ENCODE measurements at regions not wholly inside any gene's neighbourhood (a gene's known extent, or its start where the extent isn't known, plus 50 kb on each side); places are given as distances from the start of the nearest gene placed in this dataset.

- DNase-seq, result no peak
These were observed 104.7 kb upstream of the ANKRD55 start for GRCh38 chr5:56337715-56338319.

GRCh38 chr5:56335212-56335611, 102.1 kb upstream of the ANKRD55 start:
- no peak for DNase-seq

- DNase-seq, result no peak
These were observed 97.7 kb upstream of the ANKRD55 start for GRCh38 chr5:56330806-56331205.

GRCh38 chr5:56330167-56330566, 97.0 kb upstream of the ANKRD55 start:
- DNase-seq, result no peak

GRCh38 chr5:56329652-56330051, 96.5 kb upstream of the ANKRD55 start:
- DNase-seq, result no peak

- no peak for DNase-seq
These were observed 95.8 kb upstream of the ANKRD55 start for GRCh38 chr5:56328753-56329560.

GRCh38 chr5:56327809-56328208, 94.7 kb upstream of the ANKRD55 start:
- no peak for DNase-seq

- no peak for DNase-seq
These were observed 93.6 kb upstream of the ANKRD55 start for GRCh38 chr5:56326770-56327169.

- no peak for DNase-seq
These were observed 93.0 kb upstream of the ANKRD55 start for GRCh38 chr5:56326116-56326515.

- DNase-seq, result no peak
These were observed 91.9 kb upstream of the ANKRD55 start for GRCh38 chr5:56325039-56325438.

- DNase-seq, result no peak
These were observed 90.4 kb upstream of the ANKRD55 start for GRCh38 chr5:56323505-56323904.

- no peak for DNase-seq
These were observed 89.5 kb upstream of the ANKRD55 start for GRCh38 chr5:56322592-56322991.

GRCh38 chr5:56321236-56321881, 88.2 kb upstream of the ANKRD55 start:
- DNase-seq, result no peak

GRCh38 chr5:56320686-56321085, 87.6 kb upstream of the ANKRD55 start:
- DNase-seq, result no peak

- peak; percentile 13 for DNase-seq
These were observed 86.5 kb upstream of the ANKRD55 start for GRCh38 chr5:56319526-56320181.

GRCh38 chr5:56317923-56318561, 84.9 kb upstream of the ANKRD55 start:
- no peak for DNase-seq

- DNase-seq, result no peak
These were observed 83.3 kb upstream of the ANKRD55 start for GRCh38 chr5:56316299-56316994.

GRCh38 chr5:56314529-56314928, 81.4 kb upstream of the ANKRD55 start:
- no peak for DNase-seq

- DNase-seq, result no peak
These were observed 80.5 kb upstream of the ANKRD55 start for GRCh38 chr5:56313596-56313995.

GRCh38 chr5:56313004-56313531, 79.9 kb upstream of the ANKRD55 start:
- DNase-seq, result no peak

- no peak for DNase-seq
These were observed 78.3 kb upstream of the ANKRD55 start for GRCh38 chr5:56311306-56311905.

- DNase-seq, result no peak
These were observed 77.6 kb upstream of the ANKRD55 start for GRCh38 chr5:56310711-56311204.
